ENCODE measurements at regions not wholly inside any gene's neighbourhood (a gene's known extent, or its start where the extent isn't known, plus 50 kb on each side); places are given as distances from the start of the nearest gene placed in this dataset.

DNA sequence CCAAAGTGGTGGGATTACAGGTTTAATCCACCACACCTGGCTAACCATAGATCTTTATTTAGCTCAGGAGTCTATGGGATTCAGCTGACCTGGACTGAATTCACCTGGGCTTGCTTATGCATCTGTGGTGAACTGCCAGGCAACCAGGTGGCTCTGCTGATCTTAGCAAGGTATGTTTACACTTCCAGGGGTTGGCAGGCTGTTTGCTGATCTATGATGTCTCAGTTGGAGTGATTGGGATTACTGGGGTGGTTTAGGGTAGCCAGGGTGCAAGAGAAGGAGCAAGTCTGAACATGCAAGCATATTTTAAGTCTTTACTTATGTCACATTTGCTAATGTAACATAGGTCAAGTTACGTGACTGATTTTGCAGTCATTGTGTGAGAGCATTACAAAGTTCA, 63.6 kb upstream of the JAK2 start:
- 98 to 100% methylated on average over 1 of the region's 1 CpG for WGBS, 2 donors
- Histone ChIP-seq H3K4me1 (no peaks in the 10 kb centered on the region), H3K4me3 (no peak overlapping the region), H3K9me3 (peaks cover 0 to 15% (median 0%) of the 10 kb centered on the region in 4 donors), H3K36me3 (peaks cover 0 to 13% (median 0%) of the 10 kb centered on the region in 3 donors), H3K27me3 (no peaks in the 10 kb centered on the region), H3K27ac (no peak overlapping the region)
- TF ChIP-seq POLR2A (IDR thresholded peaks at IDR 0.05) = no peak
- TF ChIP-seq, protein P1, sequence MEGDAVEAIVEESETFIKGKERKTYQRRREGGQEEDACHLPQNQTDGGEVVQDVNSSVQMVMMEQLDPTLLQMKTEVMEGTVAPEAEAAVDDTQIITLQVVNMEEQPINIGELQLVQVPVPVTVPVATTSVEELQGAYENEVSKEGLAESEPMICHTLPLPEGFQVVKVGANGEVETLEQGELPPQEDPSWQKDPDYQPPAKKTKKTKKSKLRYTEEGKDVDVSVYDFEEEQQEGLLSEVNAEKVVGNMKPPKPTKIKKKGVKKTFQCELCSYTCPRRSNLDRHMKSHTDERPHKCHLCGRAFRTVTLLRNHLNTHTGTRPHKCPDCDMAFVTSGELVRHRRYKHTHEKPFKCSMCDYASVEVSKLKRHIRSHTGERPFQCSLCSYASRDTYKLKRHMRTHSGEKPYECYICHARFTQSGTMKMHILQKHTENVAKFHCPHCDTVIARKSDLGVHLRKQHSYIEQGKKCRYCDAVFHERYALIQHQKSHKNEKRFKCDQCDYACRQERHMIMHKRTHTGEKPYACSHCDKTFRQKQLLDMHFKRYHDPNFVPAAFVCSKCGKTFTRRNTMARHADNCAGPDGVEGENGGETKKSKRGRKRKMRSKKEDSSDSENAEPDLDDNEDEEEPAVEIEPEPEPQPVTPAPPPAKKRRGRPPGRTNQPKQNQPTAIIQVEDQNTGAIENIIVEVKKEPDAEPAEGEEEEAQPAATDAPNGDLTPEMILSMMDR (IDR thresholded peaks at IDR 0.05) = no peak
- no peak for TF ChIP-seq EP300 (IDR thresholded peaks at IDR 0.05)
- DNase-seq (ENCODE audit: low spot score in 2 of 2) = no peak

DNA sequence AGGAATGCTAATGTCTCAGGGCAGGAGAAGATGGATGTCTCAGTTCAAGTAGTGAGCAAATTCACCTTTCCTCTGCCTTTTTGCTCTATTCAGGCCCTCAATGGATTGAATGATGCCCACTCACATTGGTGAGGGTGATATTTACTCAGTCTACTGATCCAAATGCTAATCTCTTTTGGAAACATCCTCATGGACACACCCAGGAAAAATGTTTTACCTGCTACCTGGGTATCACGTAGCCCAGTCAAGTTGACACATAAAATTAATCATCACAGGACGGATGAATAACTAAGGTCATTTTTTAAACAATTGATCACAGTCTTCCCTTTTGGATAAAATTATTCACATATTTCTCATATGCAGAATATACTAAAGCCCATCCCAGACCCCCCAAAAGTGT, 63.0 kb upstream of the JAK2 start:
- DNase-seq (ENCODE audit: low spot score in 2 of 2) = no peak
- Histone ChIP-seq H3K27me3 (no peaks in the 10 kb centered on the region), H3K9me3 (peaks cover 0 to 15% (median 0%) of the 10 kb centered on the region in 4 donors), H3K36me3 (peaks cover 0 to 13% (median 0%) of the 10 kb centered on the region in 3 donors), H3K27ac (no peak overlapping the region), H3K4me1 (peaks cover 0 to 1% (median 0%) of the 10 kb centered on the region in 4 donors), H3K4me3 (no peak overlapping the region)
- WGBS, 2 donors = 93 to 96% methylated on average over 2 of the region's 2 CpGs
- TF ChIP-seq EP300 (IDR thresholded peaks at IDR 0.05) = no peak
- TF ChIP-seq POLR2A (IDR thresholded peaks at IDR 0.05) = no peak
- TF ChIP-seq, protein P1 (IDR thresholded peaks at IDR 0.05) = no peak

DNA sequence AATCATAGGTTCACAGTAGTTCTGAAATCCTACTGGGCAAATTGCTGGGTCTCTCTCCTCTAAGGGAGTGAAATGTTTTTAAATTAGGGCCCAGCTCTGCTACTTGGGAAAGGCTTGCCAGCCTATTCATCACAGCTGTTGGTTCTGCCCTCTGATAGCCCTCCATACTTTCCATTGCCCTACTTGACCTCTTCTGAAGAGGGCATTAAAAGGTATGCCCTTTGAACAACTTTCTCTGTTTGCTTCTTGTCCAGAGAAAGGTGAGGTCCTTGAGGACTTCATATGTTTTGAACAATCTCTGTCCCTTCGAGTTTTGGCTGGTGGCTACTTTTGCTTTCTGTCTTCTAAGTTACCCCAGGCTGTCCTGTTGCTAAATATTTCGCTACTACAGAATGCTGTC, 62.3 kb upstream of the JAK2 start:
- no peak overlapping the region for H3K27ac ChIP-seq
- no peak for DNase-seq (ENCODE audit: low spot score in 2 of 2)
- 81 to 83% methylated on average over 2 of the region's 2 CpGs for WGBS, 2 donors
- peaks cover 0 to 13% (median 0%) of the 10 kb centered on the region in 3 donors for H3K36me3 ChIP-seq
- TF ChIP-seq, protein P1 (IDR thresholded peaks at IDR 0.05) = no peak
- TF ChIP-seq POLR2A (IDR thresholded peaks at IDR 0.05) = no peak
- no peak for TF ChIP-seq EP300 (IDR thresholded peaks at IDR 0.05)
- no peaks in the 10 kb centered on the region for H3K27me3 ChIP-seq
- no peak overlapping the region for H3K4me3 ChIP-seq
- peaks cover 0 to 15% (median 0%) of the 10 kb centered on the region in 4 donors for H3K9me3 ChIP-seq
- peaks cover 0 to 3% (median 0%) of the 10 kb centered on the region in 4 donors for H3K4me1 ChIP-seq

DNA sequence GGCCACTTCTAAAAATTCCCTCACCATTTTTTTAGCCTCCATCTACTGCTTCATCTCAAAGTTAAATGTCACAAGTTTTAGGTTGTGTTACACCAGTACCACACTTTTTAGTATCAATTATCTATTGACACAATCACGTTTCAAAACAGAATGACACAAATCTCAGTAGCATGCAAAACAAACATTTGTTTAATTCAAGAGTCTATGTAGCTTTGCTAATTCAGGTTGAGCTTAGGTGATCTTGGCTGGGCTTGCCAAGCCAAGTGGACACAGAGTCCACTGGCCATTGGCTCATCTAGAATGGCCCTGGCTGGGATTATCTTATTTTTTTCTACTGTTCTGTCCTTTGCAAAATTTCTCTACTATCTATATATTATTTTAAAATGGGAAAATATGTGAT, 61.9 kb upstream of the JAK2 start:
- 80 to 95% methylated on average over 1 of the region's 1 CpG for WGBS, 2 donors
- Histone ChIP-seq H3K9me3 (peaks cover 0 to 15% (median 0%) of the 10 kb centered on the region in 4 donors), H3K36me3 (peaks cover 0 to 13% (median 0%) of the 10 kb centered on the region in 3 donors), H3K4me3 (no peak overlapping the region), H3K27ac (no peak overlapping the region), H3K27me3 (no peaks in the 10 kb centered on the region), H3K4me1 (peaks cover 0 to 3% (median 0%) of the 10 kb centered on the region in 4 donors)
- TF ChIP-seq POLR2A (IDR thresholded peaks at IDR 0.05) = no peak
- TF ChIP-seq EP300 (IDR thresholded peaks at IDR 0.05) = no peak
- TF ChIP-seq, protein P1 (IDR thresholded peaks at IDR 0.05) = no peak
- no peak for DNase-seq (ENCODE audit: low spot score in 2 of 2)

DNA sequence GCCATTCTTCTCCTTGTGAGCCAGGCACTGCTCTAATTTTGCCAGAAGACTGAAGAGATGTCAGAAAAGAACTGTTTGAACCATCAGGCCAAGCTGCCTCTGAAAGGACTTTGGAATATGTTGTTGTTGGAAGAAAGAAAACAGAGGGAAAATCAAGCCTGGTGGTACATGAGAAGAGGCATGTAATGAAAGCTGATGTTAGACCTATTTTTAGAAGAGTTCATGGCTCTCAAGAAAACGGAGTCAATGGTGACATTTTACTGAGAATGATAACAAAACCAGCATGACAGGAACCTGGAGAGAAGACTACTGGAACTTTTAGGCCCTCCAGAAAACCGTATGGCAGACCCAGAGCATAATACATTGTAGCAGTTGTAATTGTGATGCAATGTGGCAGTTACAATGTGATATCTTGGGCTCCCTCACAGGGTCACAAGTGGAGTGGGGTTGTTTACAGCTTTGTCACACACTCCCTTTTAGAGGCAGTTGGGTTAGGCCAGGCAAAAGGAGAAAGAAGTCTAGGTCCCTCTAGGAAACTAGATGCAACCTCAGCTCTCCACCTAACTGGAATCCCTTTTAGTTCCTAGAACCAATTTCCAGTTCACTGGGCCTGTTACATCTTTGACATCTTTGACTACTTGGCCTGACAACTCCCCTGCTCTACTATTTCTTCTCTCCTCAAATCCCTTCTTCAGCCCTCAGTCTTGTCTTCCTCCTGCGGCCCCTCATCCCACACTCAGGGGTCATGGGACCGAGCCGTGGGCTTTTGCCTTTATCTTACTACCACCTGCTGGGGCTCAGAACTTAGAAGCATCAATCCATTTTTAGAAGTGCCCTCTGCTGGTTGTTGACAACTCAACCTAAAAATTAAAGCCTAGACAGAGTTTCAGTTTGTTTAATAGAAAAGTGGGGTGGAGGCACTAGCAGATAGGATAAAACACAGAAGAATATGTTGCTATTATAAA, 61.2 kb upstream of the JAK2 start:
- H3K4me3 ChIP-seq = no peak overlapping the region
- DNase-seq (ENCODE audit: low spot score in 2 of 2) = no peak
- TF ChIP-seq, protein P1 (IDR thresholded peaks at IDR 0.05) = peak in 3 of 5 experiments; percentile 16 to 29 (median 24)
- TF ChIP-seq POLR2A (IDR thresholded peaks at IDR 0.05) = no peak
- no peak for TF ChIP-seq EP300 (IDR thresholded peaks at IDR 0.05)
- H3K27me3 ChIP-seq = no peaks in the 10 kb centered on the region
- H3K36me3 ChIP-seq = peaks cover 0 to 13% (median 0%) of the 10 kb centered on the region in 3 donors
- peaks cover 0 to 15% (median 0%) of the 10 kb centered on the region in 4 donors for H3K9me3 ChIP-seq
- H3K27ac ChIP-seq = no peak overlapping the region
- 41 to 55% methylated on average over 5 of the region's 5 CpGs for WGBS, 2 donors
- H3K4me1 ChIP-seq = peaks cover 0 to 3% (median 0%) of the 10 kb centered on the region in 4 donors
